ENCODE measurements at regions not wholly inside any gene's neighbourhood (a gene's known extent, or its start where the extent isn't known, plus 50 kb on each side); places are given as distances from the start of the nearest gene placed in this dataset.

DNA sequence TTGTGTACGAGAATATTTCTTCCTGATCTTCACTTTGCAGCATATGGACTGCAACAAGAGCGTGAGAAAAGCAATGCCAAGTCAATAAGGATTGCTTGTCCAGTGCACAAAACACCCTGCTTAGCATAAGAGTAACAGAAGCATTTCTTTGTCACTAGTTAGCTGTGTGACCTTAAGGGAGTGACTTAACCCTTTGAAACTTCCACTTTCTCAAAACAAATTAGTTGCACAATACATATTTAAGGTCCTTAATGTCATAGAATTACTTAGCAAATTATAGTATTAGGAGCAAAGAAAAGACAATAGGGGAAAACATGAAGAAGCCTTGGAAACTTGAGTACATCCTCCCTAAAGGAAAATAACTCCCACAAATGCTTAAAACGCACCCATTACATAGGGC lies 230.1 kb downstream of the RNF152 start:
- Histone ChIP-seq H3K9me3 (no peaks in the 10 kb centered on the region), H3K4me3 (ENCODE audit: low read depth in 2 of 2, low read length in 1 of 2) (no peak overlapping the region), H2AFZ (ENCODE audit: low read depth) (no peak overlapping the region), H3K79me2 (ENCODE audit: insufficient read depth) (no peaks in the 10 kb centered on the region), H3K36me3 (replicated peaks in 1 of 2; ENCODE audit: control insufficient read depth in 1 of 2, insufficient read depth in 2 of 2, low read length in 1 of 2) (no peaks in the 10 kb centered on the region), H3K4me2 (no peak overlapping the region), H3K27ac (ENCODE audit: low read depth in 2 of 2, low read length in 1 of 2) (no peak overlapping the region), H3K9me2 (no peaks in the 10 kb centered on the region), H3K27me3 (ENCODE audit: insufficient read depth) (no peaks in the 10 kb centered on the region), H3K4me1 (ENCODE audit: control insufficient read depth in 1 of 2, insufficient read depth in 2 of 2, low read depth in 1 of 2, low read length in 1 of 2) (no peaks in the 10 kb centered on the region), H3F3A (replicated peaks; ENCODE audit: insufficient read depth) (no peaks in the 10 kb centered on the region), H4K20me1 (ENCODE audit: insufficient read depth) (no peaks in the 10 kb centered on the region), H3K9ac (no peak overlapping the region)
- TF ChIP-seq EZH2phosphoT487 (IDR thresholded peaks at IDR 0.05; ENCODE audit: borderline replicate concordance, low read depth) (no peak), YY1 (IDR thresholded peaks at IDR 0.05; ENCODE audit: low read depth) (no peak), MXI1 (IDR thresholded peaks at IDR 0.05; ENCODE audit: low read depth, low read length) (no peak), FOXJ3 (CRISPR knock-in tag; IDR thresholded peaks at IDR 0.05) (no peak), TEAD4 (IDR thresholded peaks at IDR 0.05; ENCODE audit: borderline replicate concordance, insufficient read depth) (no peak), POLR2AphosphoS5 (IDR thresholded peaks at IDR 0.05; ENCODE audit: low read depth, low read length) (no peak), FOXM1 (IDR thresholded peaks at IDR 0.05; ENCODE audit: low read depth) (no peak), TCF12 (IDR thresholded peaks at IDR 0.05) (no peak), TAF1 (IDR thresholded peaks at IDR 0.05; ENCODE audit: borderline replicate concordance, low read depth, low read length) (no peak), SIN3A (IDR thresholded peaks at IDR 0.05; ENCODE audit: borderline replicate concordance, low read depth, low read length) (no peak), GABPA (IDR thresholded peaks at IDR 0.05; ENCODE audit: low read depth) (no peak), MEF2A (IDR thresholded peaks at IDR 0.05; ENCODE audit: borderline replicate concordance, low read depth) (no peak), SMC3 (IDR thresholded peaks at IDR 0.05; ENCODE audit: low read depth, low read length) (no peak), JUND (IDR thresholded peaks at IDR 0.05) (no peak)
- TF ChIP-seq, protein P1, sequence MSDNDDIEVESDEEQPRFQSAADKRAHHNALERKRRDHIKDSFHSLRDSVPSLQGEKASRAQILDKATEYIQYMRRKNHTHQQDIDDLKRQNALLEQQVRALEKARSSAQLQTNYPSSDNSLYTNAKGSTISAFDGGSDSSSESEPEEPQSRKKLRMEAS (IDR thresholded peaks at IDR 0.05; ENCODE audit: low read depth), result no peak
- TF ChIP-seq, protein P2, sequence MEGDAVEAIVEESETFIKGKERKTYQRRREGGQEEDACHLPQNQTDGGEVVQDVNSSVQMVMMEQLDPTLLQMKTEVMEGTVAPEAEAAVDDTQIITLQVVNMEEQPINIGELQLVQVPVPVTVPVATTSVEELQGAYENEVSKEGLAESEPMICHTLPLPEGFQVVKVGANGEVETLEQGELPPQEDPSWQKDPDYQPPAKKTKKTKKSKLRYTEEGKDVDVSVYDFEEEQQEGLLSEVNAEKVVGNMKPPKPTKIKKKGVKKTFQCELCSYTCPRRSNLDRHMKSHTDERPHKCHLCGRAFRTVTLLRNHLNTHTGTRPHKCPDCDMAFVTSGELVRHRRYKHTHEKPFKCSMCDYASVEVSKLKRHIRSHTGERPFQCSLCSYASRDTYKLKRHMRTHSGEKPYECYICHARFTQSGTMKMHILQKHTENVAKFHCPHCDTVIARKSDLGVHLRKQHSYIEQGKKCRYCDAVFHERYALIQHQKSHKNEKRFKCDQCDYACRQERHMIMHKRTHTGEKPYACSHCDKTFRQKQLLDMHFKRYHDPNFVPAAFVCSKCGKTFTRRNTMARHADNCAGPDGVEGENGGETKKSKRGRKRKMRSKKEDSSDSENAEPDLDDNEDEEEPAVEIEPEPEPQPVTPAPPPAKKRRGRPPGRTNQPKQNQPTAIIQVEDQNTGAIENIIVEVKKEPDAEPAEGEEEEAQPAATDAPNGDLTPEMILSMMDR (IDR thresholded peaks at IDR 0.05), result no peak
- TF ChIP-seq, protein P3, sequence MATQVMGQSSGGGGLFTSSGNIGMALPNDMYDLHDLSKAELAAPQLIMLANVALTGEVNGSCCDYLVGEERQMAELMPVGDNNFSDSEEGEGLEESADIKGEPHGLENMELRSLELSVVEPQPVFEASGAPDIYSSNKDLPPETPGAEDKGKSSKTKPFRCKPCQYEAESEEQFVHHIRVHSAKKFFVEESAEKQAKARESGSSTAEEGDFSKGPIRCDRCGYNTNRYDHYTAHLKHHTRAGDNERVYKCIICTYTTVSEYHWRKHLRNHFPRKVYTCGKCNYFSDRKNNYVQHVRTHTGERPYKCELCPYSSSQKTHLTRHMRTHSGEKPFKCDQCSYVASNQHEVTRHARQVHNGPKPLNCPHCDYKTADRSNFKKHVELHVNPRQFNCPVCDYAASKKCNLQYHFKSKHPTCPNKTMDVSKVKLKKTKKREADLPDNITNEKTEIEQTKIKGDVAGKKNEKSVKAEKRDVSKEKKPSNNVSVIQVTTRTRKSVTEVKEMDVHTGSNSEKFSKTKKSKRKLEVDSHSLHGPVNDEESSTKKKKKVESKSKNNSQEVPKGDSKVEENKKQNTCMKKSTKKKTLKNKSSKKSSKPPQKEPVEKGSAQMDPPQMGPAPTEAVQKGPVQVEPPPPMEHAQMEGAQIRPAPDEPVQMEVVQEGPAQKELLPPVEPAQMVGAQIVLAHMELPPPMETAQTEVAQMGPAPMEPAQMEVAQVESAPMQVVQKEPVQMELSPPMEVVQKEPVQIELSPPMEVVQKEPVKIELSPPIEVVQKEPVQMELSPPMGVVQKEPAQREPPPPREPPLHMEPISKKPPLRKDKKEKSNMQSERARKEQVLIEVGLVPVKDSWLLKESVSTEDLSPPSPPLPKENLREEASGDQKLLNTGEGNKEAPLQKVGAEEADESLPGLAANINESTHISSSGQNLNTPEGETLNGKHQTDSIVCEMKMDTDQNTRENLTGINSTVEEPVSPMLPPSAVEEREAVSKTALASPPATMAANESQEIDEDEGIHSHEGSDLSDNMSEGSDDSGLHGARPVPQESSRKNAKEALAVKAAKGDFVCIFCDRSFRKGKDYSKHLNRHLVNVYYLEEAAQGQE (IDR thresholded peaks at IDR 0.05; ENCODE audit: low read depth, low read length), result no peak
- TF ChIP-seq, protein P4, sequence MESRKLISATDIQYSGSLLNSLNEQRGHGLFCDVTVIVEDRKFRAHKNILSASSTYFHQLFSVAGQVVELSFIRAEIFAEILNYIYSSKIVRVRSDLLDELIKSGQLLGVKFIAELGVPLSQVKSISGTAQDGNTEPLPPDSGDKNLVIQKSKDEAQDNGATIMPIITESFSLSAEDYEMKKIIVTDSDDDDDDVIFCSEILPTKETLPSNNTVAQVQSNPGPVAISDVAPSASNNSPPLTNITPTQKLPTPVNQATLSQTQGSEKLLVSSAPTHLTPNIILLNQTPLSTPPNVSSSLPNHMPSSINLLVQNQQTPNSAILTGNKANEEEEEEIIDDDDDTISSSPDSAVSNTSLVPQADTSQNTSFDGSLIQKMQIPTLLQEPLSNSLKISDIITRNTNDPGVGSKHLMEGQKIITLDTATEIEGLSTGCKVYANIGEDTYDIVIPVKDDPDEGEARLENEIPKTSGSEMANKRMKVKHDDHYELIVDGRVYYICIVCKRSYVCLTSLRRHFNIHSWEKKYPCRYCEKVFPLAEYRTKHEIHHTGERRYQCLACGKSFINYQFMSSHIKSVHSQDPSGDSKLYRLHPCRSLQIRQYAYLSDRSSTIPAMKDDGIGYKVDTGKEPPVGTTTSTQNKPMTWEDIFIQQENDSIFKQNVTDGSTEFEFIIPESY (IDR thresholded peaks at IDR 0.05; ENCODE audit: borderline replicate concordance, low read depth), result no peak
- POLR2A ChIA-PET, result no interaction called here
- WGBS (ENCODE audit: low lambda C conversion rate), result 63% methylated on average over 3 of the region's 3 CpGs
- CTCF ChIA-PET, result no interaction called here
- DNase-seq, result no peak

Data from SK-N-SH (cell line).